Peyer's patch (tissue), 4 donors: ENCODE measurements at regions not wholly inside any gene's neighbourhood (a gene's known extent, or its start where the extent isn't known, plus 50 kb on each side); places are given as distances from the start of the nearest gene placed in this dataset.

ENCODE experiments used
- POLR2A ChIP-seq, 2 donors: fragments of 450-650 bp; IDR thresholded peaks; one replicate each; pipeline ENCODE4 v1.5.1; 2017; ENCODE audit warnings: antibody characterized with exemption in 2 of 2, mild to moderate bottlenecking in 2 of 2, moderate library complexity in 2 of 2
- TF ChIP-seq, protein P1 (sequence below), 6 experiments: fragments of 450-650 bp in 4 of 6; fragments of 200-600 bp in 2 of 6; sonication (generic) in 1 of 6; IDR thresholded peaks; one replicate each; pipeline ENCODE4 v1.5.1; 2017 to 2019; ENCODE audit warnings: antibody characterized with exemption in 6 of 6, mild to moderate bottlenecking in 3 of 6, moderate library complexity in 1 of 6

DNA sequence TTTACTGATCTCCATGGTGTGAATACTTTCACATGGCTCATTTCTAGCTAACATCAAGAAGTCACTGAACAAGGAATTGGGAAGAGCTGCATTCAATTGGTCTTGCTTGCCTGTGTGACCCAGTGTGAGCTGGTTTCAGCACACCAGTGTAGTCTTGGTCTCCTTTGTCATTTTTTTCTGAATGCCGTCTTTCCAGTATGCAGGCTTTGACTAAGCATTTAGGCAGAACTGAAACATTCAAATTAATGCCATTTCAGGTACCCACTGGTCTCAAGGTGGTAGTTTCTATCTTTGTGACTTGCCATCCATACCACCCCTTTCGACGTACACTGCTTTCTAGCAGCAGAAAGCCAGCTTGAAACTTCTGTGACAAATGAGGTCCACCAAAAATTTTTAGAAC, 550.5 kb upstream of the BOD1L1 start:
- TF ChIP-seq, protein P1, sequence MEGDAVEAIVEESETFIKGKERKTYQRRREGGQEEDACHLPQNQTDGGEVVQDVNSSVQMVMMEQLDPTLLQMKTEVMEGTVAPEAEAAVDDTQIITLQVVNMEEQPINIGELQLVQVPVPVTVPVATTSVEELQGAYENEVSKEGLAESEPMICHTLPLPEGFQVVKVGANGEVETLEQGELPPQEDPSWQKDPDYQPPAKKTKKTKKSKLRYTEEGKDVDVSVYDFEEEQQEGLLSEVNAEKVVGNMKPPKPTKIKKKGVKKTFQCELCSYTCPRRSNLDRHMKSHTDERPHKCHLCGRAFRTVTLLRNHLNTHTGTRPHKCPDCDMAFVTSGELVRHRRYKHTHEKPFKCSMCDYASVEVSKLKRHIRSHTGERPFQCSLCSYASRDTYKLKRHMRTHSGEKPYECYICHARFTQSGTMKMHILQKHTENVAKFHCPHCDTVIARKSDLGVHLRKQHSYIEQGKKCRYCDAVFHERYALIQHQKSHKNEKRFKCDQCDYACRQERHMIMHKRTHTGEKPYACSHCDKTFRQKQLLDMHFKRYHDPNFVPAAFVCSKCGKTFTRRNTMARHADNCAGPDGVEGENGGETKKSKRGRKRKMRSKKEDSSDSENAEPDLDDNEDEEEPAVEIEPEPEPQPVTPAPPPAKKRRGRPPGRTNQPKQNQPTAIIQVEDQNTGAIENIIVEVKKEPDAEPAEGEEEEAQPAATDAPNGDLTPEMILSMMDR (IDR thresholded peaks at IDR 0.05) = no peak
- no peak for TF ChIP-seq POLR2A (IDR thresholded peaks at IDR 0.05)
